HG02798 (cell line): ENCODE measurements at regions not wholly inside any gene's neighbourhood (a gene's known extent, or its start where the extent isn't known, plus 50 kb on each side); places are given as distances from the start of the nearest gene placed in this dataset.

Source experiments
- ATAC-seq: cut with Tn5 transposase; IDR thresholded peaks from one replicate; pipeline ENCODE4 v1.9.1; 2021; ENCODE audit warnings: mild to moderate bottlenecking; ENCODE audit not compliant: unreplicated experiment, poor library complexity

GRCh38 chr1:47549532-47549931 is 111.7 kb downstream of the FOXD2 start:
- ATAC-seq: no peak

GRCh38 chr1:47550929-47551328 is 113.1 kb downstream of the FOXD2 start:
- no peak for ATAC-seq

DNA sequence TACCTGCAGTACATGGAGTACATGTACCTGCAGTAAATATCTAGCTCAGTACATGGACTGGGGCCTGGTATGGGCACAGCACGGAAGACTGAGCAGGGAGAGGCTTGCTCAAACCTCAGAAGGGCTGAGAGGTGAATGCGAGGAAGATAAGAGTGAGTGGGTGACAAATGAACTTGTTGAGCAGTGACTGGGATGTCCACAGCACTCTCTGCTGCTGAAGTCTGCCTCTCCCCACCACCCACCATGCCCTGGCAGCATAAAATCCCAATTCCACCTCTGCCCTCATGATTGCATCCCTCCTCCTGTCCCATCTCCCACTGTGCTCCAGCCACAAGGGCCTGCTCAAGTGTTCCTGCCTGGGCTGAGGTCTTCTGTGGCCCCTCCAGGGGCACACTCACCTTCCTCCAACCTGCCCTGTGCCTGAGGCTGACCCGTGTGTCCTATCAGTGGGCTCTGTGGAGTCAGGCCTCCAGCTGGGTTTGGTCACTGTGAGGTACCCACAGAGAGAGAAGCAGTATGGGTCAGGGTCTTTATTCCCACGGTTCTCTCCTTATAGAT is 114.2 kb downstream of the FOXD2 start:
- no peak for ATAC-seq

- ATAC-seq: no peak
Observed at GRCh38 chr1:47554082-47554481, 116.2 kb downstream of the FOXD2 start.

DNA sequence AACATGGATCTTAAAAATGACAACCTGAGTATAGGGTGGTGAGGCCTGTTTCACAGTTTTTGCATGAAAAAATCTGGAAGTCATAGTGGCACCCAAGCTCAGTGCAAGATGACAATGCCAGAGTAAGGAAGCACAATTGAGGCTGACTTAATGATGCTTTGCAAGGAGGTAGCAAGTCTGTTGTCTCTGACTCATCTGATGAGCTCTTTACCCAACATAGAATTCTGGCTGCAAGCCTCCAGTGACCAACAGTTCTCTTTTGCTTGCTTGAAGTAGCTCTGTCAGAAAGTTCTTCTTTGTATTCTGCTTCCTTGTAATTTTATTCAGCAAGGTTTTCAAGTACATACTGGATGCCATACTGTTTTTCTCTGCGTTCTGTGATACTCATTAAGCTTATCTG is 117.1 kb downstream of the FOXD2 start:
- ATAC-seq: no peak

- ATAC-seq: no peak
Observed at GRCh38 chr1:47555306-47555705, 117.5 kb downstream of the FOXD2 start.

DNA sequence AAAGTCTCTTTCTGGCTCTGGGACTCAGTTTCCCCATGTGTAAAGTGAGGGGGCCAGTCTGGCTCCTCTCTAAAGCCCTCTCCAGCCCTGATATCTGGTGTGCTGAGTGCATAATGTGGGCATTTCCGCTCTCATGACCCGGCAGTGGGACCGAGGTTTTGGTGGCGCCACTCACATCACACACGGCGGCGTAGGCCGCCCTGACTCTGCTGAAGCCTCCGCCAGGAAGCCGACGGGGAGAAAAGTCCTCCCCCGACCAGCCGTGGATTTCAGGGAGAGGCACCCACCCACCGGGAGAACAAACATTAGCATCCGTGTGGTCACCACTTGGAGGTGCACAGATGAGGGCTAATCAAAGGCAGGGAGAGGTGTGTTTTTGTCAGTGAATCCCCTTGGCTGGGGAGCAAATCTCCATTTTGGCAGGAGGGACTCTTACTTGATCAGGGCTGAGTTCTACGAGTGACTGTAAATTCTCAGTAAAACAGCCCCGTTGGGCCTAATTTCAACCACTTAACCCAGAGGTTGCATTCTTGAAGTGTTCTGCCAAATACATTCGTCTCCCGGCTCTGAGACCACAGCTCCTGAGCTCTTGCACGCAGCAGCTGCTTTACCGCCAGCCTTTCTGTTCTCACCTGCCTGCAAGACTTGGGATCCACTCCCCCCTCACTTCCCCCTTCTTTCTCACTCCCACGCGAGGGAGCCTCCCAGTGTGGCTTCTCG is 118.2 kb downstream of the FOXD2 start:
- ATAC-seq: no peak

- no peak for ATAC-seq
Observed at GRCh38 chr1:47557066-47557465, 119.2 kb downstream of the FOXD2 start.

DNA sequence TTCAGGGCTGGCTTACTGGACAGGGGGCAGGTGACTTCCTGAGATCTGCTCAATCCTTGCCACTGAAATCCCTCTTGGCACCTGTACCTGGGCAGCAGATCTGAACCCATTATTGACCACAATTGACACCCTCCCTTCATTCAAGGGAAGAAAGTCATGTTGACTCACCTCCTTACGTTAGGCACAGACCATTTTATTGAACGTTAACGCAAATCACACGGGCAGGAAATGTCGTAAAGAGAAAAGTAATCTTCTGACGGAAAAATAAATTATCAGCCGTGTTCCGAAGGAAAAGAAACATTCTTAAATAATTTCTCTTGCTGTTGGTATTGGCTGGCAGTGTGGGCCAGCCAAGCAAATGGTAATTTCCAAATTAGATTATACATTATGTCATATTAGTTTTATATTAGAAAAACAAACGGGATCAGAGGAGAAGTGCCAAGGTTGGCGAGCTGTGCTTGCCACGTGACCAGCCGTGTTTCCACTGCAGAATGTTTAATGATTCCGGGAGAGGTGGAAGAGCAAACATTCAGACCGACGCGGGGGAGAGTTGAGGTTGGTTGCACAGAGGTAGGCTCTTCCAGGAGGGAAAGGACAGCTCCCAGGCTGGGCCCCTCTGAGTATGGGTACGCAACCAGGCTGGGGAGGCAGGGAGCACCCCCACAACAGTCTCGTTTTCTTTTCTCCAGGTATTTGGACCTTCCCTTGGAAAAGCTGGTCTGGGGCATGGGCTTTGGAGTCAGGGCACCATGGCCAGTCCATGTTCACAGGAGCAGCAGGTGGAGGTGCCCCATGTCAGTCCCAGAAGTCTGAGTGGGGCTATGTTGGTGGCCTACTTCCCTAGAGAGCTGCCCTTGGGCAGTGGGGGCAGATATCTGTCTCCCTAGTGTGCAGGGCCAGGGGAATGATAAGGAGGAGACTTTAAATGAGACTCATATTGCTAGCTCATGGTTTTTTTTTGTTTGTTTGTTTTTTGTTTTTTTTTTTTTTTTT is 121.1 kb downstream of the FOXD2 start:
- no peak for ATAC-seq

DNA sequence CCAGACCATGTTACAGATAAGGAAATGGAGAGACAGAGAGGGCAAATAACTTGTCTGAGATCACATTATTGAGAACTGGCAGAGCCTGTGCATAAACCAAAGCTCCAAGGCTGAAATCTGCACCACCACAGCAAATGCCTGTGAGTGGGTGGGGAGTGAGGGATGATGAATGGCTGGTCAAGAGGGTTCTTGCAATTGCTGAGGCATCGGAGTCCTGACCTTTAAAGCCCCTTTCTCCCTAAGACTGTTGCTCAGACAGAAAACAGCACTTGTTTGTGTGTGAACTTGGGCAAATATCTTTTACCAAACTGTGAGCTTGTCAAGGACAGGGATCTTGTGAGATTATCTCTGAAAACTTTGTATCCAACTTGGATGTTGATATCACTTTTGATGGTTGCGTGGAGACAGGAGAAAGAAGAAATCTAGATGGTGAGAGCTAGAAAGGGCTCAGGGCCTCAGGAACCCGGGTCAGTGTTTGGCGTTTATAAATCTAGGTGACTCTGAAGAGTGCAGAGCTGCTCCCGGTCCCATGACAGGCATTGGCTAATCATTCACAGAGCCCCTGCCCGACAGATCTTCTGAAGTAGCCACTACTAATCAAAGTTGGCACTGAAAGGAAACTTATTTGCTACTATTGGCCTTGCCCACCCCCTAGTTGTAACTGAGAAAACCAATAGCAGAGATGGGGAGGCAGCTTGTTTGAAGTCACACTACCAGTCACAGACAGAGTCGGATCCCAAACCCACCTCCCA is 122.3 kb downstream of the FOXD2 start:
- ATAC-seq: no peak

DNA sequence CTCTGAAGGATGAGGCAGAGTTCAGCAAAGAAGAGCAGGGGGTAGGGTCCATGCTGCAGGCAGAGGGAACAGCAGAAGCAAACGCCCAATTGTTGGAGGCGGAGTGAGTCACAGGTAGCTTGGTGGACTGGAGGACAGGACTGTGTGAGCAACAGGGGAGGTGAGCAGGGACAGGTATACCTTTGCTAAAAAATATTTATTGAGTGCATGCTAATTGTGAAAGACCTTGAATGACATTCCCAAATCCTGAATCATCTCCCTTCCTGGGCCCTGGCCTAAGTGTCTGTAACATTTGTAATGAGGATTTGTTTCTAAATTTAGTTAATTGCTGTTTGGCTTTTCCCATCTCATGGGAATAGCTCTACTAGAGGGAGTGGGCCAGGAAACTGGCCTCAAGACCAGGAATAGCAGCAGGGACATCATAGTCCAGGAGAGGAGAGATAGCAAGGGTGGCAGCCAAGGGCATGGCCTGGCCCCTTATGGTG is 123.7 kb downstream of the FOXD2 start:
- no peak for ATAC-seq

DNA sequence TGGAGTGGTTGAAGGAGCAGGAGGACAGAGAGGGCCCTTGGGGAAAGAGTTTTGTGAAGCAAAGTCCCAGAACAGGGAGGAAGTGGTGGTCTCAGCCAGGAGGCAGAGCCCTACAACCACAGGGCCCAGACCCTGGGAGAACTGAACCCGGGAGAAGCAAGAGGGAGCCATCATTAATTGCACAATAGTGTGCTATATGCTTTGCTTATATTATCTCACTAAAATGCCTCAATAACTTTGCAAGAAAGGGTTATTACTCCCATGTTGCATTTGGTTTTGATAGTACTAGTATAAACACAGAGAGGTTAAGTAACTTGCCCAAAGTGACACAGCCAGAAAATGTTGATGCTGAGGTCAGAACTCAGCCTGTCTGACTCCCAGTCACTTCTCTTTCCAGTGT is 124.3 kb downstream of the FOXD2 start:
- no peak for ATAC-seq

DNA sequence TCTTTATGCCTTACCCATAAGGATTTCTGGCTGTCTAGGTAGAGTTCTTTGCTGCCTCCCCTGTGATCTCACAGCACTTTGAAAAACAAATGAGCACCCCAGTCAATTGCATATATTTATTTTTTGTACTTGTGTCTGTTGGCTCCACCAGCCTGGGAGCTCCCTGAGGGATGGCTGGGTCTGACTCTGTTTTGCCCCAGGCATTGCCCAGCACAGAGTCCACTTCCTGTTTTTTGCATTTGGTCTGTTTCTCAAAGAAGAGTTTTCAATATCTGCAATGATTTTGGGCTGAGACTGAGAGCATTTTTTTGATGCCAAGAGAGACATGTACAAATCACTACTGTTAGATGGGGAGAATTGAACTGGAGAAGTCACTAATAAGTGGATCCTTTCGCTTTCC is 125.0 kb downstream of the FOXD2 start:
- no peak for ATAC-seq

- ATAC-seq: no peak
Observed at GRCh38 chr1:47563201-47563600, 125.4 kb downstream of the FOXD2 start.

DNA sequence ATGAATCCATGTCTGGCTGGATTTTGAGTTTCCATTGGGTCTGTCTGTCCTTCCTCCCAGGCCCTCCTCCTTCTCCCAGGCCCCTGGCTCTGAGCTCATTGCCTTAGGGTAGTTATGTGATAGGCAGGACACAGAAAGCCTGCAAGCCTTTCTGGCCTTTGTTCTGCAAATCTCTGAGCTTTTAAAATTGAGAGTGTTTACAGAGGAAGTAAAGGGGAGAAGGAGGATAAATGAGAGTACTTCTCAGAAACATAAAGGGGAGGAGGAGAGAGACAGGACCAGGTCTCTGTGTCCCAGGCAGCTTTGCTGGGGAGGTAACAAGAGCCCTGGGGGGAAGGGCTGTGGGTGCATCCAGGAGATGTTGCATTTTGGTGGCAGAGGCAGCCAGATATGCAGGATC is 126.7 kb downstream of the FOXD2 start:
- ATAC-seq: no peak

GRCh38 chr1:47565092-47565491 is 127.2 kb downstream of the FOXD2 start:
- no peak for ATAC-seq

DNA sequence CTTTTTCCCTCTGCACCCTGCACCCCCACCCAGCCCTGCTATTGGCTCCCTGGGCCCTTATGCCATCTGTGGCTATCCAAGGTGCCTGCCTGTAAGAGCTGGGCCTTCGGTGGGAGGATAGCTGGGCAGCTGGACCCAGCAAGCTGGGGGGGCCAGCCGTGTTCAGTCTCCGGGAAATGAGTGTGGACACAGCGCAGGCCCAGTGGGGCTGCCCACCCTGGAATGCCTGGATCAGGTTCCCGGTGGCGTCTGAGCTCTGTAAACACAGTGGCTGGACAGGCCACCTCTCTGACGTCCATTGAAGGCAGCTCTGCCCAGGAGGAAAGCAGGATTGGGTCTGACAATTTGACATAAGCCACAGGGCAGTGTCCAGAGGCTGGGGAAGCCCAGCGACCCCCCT is 127.8 kb downstream of the FOXD2 start:
- ATAC-seq: no peak

DNA sequence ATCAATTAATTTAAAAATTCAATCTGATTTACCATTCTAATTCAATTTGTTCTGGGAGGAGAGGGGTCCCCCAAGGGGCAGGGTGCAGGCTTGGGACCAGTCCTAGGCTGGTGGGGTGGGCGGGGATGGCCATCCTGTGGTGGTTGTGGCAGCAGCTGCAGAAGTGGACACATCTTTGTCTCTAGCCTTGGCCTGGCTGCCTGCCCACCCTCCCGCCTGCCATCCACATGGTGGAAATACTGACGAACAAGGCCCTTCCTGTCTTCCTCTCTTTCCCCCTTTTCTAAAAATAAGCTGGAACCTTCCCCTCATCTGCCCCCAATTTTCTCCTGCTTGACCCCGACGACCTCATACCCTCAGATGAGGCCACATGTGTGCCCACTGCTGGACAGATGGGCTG is 130.9 kb downstream of the FOXD2 start:
- no peak for ATAC-seq

- ATAC-seq: no peak
Observed at GRCh38 chr1:47569261-47569660, 131.4 kb downstream of the FOXD2 start.

DNA sequence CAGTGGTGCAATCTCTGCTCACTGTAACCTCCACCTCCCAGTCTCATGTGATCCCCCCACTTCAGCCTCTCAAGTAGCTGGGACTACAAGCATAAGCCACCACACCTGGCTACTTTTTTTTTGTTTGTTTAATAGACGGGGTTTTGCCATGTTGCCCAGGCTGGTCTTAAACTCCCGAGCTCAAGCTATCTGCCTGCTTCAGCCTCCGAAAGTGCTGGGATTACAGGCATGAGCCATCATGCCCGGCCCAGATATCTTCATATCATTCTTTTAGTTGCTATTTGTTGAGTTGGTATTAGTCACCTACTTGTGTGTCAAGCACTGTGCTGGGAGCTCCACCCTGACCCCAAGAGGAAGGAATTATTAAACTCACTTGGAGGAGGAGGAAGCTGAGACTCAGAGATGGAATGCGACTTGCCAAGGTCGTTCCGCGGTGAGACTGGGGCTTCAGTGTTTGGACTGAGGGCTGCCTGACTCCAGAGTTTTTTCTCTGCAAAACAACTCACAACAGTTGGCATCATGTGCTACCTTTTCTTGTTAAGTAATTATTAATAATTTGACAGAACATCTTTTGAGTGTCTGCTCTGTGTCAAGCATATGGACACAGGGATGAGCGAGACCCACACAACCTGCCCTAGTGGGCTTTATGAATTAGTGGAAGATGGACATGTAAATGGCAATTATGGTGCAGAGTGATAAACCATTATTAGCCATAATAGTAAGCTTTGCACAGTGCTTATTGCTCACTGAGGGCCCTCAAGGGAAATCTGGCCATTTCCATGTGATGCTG is 132.0 kb downstream of the FOXD2 start:
- ATAC-seq: no peak
